SK-N-SH (cell line): ENCODE measurements at regions not wholly inside any gene's neighbourhood (a gene's known extent, or its start where the extent isn't known, plus 50 kb on each side); places are given as distances from the start of the nearest gene placed in this dataset.

Experiments
- MAX ChIP-seq: IDR thresholded peaks from 2 replicates; pipeline ENCODE4 v1.4.0; 2012; ENCODE audit warnings: low read depth
- NFIC ChIP-seq: IDR thresholded peaks from 2 replicates; pipeline ENCODE4 v1.4.0; 2012; ENCODE audit warnings: borderline replicate concordance
- PBX3 ChIP-seq: IDR thresholded peaks from 2 replicates; pipeline ENCODE4; 2012
- POLR2AphosphoS5 ChIP-seq: IDR thresholded peaks from 2 replicates; pipeline ENCODE4 v1.6.1; 2012; ENCODE audit warnings: low read depth, low read length
- TAF1 ChIP-seq: IDR thresholded peaks from 2 replicates; pipeline ENCODE4 v1.6.1; 2012; ENCODE audit warnings: low read depth, mild to moderate bottlenecking, low read length, moderate library complexity, borderline replicate concordance
- TF ChIP-seq, protein P1 (sequence below): fragments of 200-600 bp; sonication (generic); IDR thresholded peaks from 2 replicates; pipeline ENCODE4 v1.6.1; 2017; ENCODE audit warnings: antibody characterized with exemption, mild to moderate bottlenecking, moderate library complexity

DNA sequence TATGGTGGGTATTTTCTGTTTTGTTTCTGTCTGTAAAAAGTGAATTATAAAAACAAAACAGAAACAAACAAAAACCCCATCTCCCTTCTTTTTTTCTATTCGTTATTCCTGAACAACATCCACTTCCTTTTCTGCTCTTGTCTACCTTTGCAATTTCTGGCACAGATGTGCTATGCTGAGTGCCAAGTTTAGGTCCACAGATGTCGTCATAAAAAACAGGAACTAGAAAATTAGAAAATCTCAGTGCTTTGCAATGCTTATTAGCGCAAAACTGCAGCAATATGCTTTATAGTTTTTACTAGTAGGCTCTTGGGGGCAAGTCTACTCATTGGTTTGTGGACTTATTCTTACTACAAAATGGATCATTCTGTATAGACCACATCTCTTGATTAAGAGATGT, 94.2 kb upstream of the PRKCQ start:
- TF ChIP-seq NFIC, result no peak
- TF ChIP-seq, protein P1, sequence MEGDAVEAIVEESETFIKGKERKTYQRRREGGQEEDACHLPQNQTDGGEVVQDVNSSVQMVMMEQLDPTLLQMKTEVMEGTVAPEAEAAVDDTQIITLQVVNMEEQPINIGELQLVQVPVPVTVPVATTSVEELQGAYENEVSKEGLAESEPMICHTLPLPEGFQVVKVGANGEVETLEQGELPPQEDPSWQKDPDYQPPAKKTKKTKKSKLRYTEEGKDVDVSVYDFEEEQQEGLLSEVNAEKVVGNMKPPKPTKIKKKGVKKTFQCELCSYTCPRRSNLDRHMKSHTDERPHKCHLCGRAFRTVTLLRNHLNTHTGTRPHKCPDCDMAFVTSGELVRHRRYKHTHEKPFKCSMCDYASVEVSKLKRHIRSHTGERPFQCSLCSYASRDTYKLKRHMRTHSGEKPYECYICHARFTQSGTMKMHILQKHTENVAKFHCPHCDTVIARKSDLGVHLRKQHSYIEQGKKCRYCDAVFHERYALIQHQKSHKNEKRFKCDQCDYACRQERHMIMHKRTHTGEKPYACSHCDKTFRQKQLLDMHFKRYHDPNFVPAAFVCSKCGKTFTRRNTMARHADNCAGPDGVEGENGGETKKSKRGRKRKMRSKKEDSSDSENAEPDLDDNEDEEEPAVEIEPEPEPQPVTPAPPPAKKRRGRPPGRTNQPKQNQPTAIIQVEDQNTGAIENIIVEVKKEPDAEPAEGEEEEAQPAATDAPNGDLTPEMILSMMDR, result no peak
- no peak for TF ChIP-seq MAX
- TF ChIP-seq PBX3, result no peak
- TF ChIP-seq TAF1, result no peak
- TF ChIP-seq POLR2AphosphoS5, result no peak
